Adrenal gland (tissue), 9 donors: ENCODE measurements at regions not wholly inside any gene's neighbourhood (a gene's known extent, or its start where the extent isn't known, plus 50 kb on each side); places are given as distances from the start of the nearest gene placed in this dataset.

Experiments
- DNase-seq, 7 donors: peaks; one replicate each; pipeline ENCODE4 v3.0.0-alpha.2; 2019 to 2020
- H3K27ac ChIP-seq, 5 donors: fragments of 200-600 bp; sonication (generic) in 4 of 5; 1 replicate in 3 of 5; 2 replicates in 2 of 5; pipeline versions ENCODE4 v1.5.1 to v1.8.0; 2016 to 2020; ENCODE audit warnings: mild to moderate bottlenecking in 1 of 5
- H3K27me3 ChIP-seq: fragments of 200-600 bp; 2 replicates; pipeline ENCODE4 v1.8.0; 2021
- H3K36me3 ChIP-seq, 2 donors: fragments of 200-600 bp; replicated peaks in 1 of 2; 1 replicate in 1 of 2; 2 replicates in 1 of 2; pipeline versions ENCODE4 v1.5.1 to v1.8.0; 2018 to 2022
- H3K4me1 ChIP-seq, 2 donors: fragments of 200-600 bp; replicated peaks in 1 of 2; 1 replicate in 1 of 2; 2 replicates in 1 of 2; pipeline versions ENCODE4 v1.5.1 to v1.8.0; 2018 to 2021
- H3K4me3 ChIP-seq, 4 donors: fragments of 200-600 bp; sonication (generic) in 3 of 4; one replicate each; pipeline ENCODE4 v1.5.1; 2016 to 2018
- H3K9me3 ChIP-seq, 3 donors: fragments of 200-600 bp; sonication (generic) in 1 of 3; replicated peaks in 1 of 3; 1 replicate in 2 of 3; 2 replicates in 1 of 3; pipeline versions ENCODE4 v1.5.1 to v1.8.0; 2016 to 2021
- POLR2A ChIP-seq, 2 donors: fragments of 450-650 bp; IDR thresholded peaks; one replicate each; pipeline ENCODE4 v1.6.1; 2017; ENCODE audit warnings: antibody characterized with exemption in 2 of 2, mild to moderate bottlenecking in 2 of 2, moderate library complexity in 1 of 2
- WGBS, 4 donors: extraction: QIAGEN DNeasy Blood & Tissue Kit in 2 of 4; methylation state at CpG; one replicate each; pipeline versions ENCODE4 v1.1.5 to v1.1.7; 2013 to 2017; 5-methylcytosine and 5-hydroxymethylcytosine counted together
- intact Hi-C, 2 donors: fragments of 100-400 bp; cut with DNase I; formaldehyde crosslinking; loops; one replicate each; pipeline versions ENCODE4 v1.14.1 to v1.15.0; 2022 to 2023
- TF ChIP-seq, protein P1 (sequence below), 6 experiments: fragments of 450-650 bp in 4 of 6; fragments of 200-600 bp in 2 of 6; sonication (generic) in 1 of 6; IDR thresholded peaks; 1 replicate in 5 of 6; 2 replicates in 1 of 6; pipeline versions ENCODE4 v1.5.1 to v1.8.0; 2016 to 2021; ENCODE audit warnings: antibody characterized with exemption in 6 of 6, mild to moderate bottlenecking in 2 of 6, moderate library complexity in 1 of 6
- donor health status: healthy with polysubstance abuse.
- donor health status: Bipolar disorder and iron deficiency.
- donor health status: DM: yes; HTN: yes; CAD: no.
- donor health status: DM: no; HTN: no; CAD: no.
- donor health status: DM: no; HTN: no; CAD: no.

DNA sequence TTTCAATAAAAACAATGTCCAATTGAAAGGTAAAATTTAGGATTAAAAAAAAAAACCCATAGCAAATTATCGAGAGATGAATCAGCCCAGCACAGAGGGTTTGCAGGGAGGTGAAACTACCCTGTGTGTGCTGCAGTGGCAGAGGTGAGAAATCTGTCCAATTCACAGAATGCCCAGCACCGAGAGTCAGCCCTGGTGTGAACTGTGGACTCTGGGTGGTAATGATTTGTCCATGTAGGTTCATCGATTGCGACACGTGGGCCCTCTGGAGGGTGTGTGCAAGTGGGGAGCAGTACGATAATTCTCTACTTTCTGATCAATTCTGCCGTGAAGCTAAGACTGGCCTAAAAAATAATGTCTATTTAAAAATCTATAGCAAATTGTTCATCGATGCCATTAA, 94.5 kb upstream of the PFKP start:
- H3K36me3 ChIP-seq, result no peaks in the 10 kb centered on the region
- H3K4me3 ChIP-seq, result no peak overlapping the region
- intact Hi-C loops, result no loop called here
- 87 to 94% (median 90%) methylated on average over 8 of the region's 8 CpGs for WGBS, 4 donors
- H3K27ac ChIP-seq, result no peak overlapping the region
- H3K4me1 ChIP-seq, result no peaks in the 10 kb centered on the region
- TF ChIP-seq POLR2A (IDR thresholded peaks at IDR 0.05), result no peak
- TF ChIP-seq, protein P1, sequence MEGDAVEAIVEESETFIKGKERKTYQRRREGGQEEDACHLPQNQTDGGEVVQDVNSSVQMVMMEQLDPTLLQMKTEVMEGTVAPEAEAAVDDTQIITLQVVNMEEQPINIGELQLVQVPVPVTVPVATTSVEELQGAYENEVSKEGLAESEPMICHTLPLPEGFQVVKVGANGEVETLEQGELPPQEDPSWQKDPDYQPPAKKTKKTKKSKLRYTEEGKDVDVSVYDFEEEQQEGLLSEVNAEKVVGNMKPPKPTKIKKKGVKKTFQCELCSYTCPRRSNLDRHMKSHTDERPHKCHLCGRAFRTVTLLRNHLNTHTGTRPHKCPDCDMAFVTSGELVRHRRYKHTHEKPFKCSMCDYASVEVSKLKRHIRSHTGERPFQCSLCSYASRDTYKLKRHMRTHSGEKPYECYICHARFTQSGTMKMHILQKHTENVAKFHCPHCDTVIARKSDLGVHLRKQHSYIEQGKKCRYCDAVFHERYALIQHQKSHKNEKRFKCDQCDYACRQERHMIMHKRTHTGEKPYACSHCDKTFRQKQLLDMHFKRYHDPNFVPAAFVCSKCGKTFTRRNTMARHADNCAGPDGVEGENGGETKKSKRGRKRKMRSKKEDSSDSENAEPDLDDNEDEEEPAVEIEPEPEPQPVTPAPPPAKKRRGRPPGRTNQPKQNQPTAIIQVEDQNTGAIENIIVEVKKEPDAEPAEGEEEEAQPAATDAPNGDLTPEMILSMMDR (IDR thresholded peaks at IDR 0.05), result no peak
- no peaks in the 10 kb centered on the region for H3K9me3 ChIP-seq
- no peaks in the 10 kb centered on the region for H3K27me3 ChIP-seq
- DNase-seq, result no peak

DNA sequence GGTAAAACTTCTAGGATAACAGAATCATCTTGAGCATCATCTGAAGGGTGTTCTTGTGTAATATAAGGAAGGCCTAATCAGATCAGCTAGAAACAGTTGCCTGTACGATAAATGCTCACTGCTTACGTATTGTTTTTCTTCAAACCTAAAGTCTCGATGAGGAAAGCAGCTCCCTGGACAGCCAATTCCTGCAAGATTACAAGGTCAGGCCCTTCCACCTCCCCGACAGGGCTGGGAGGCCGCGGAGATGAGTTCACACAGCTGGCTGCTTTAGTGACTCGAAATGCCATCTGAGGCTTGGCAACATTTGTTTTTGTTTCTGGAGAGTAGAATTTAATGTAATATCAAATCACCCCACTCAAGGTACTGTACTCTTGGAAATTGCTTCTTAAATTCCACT, 95.1 kb upstream of the PFKP start:
- intact Hi-C loops, result no loop called here
- TF ChIP-seq POLR2A (IDR thresholded peaks at IDR 0.05), result no peak
- TF ChIP-seq, protein P1 (IDR thresholded peaks at IDR 0.05), result no peak
- Histone ChIP-seq H3K4me1 (no peaks in the 10 kb centered on the region), H3K27me3 (no peaks in the 10 kb centered on the region), H3K4me3 (no peak overlapping the region), H3K36me3 (no peaks in the 10 kb centered on the region), H3K9me3 (no peaks in the 10 kb centered on the region), H3K27ac (no peak overlapping the region)
- 33 to 63% (median 49%) methylated on average over 7 of the region's 7 CpGs for WGBS, 4 donors
- DNase-seq, result peak in 2 of 7 donors; percentile 20 to 22

GRCh38 chr10:2970190-2970823, 97.0 kb upstream of the PFKP start:
- no peaks in the 10 kb centered on the region for H3K36me3 ChIP-seq
- H3K27ac ChIP-seq, result no peak overlapping the region
- H3K4me1 ChIP-seq, result no peaks in the 10 kb centered on the region
- no peaks in the 10 kb centered on the region for H3K9me3 ChIP-seq
- no peak for TF ChIP-seq POLR2A (IDR thresholded peaks at IDR 0.05)
- TF ChIP-seq, protein P1 (IDR thresholded peaks at IDR 0.05), result no peak
- no peak overlapping the region for H3K4me3 ChIP-seq
- no peak for DNase-seq
- intact Hi-C loops, result no loop called here
- no peaks in the 10 kb centered on the region for H3K27me3 ChIP-seq
- 79 to 92% (median 85%) methylated on average over 7 of the region's 7 CpGs for WGBS, 4 donors

DNA sequence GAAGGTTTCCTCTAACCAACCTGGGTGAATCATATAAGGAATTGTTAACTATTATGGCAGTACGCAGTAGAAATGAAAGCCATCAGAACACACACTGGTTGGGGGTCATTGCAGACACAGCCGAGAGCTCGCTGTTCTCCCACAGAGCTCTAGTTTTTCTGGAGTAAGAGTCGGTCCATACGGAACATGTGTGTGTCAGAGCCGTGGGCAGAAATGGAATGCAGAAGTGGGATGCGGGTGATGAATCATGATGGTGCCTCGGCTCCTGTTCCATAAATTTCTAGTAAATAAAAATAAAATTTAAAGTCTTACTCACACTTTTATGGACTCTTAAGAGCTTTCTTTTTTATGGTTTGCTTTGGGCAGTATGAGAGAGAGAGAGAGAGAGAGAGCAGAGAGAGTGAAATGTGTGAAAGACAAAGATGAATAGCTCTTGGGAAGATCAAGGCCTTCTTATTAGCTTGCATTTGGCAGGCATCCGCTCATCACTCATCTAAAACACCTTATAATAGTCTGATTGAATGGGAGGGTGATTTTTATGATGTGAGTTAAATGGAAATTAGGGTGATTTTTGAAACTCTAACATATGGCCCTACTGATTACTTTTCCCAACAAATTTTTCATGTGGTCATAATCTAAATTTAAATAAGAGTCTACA, 98.8 kb upstream of the PFKP start:
- no peaks in the 10 kb centered on the region for H3K9me3 ChIP-seq
- intact Hi-C loops, result no loop called here
- 78 to 86% (median 81%) methylated on average over 9 of the region's 9 CpGs for WGBS, 4 donors
- no peaks in the 10 kb centered on the region for H3K4me1 ChIP-seq
- H3K4me3 ChIP-seq, result no peak overlapping the region
- H3K27me3 ChIP-seq, result no peaks in the 10 kb centered on the region
- no peak overlapping the region for H3K27ac ChIP-seq
- H3K36me3 ChIP-seq, result no peaks in the 10 kb centered on the region
- no peak for TF ChIP-seq POLR2A (IDR thresholded peaks at IDR 0.05)
- TF ChIP-seq, protein P1 (IDR thresholded peaks at IDR 0.05), result no peak
- DNase-seq, result no peak
